ENCODE measurements at regions not wholly inside any gene's neighbourhood (a gene's known extent, or its start where the extent isn't known, plus 50 kb on each side); places are given as distances from the start of the nearest gene placed in this dataset.
A peak's percentile ranks its signal among the peaks of the same experiment; 100 is the strongest.

DNA sequence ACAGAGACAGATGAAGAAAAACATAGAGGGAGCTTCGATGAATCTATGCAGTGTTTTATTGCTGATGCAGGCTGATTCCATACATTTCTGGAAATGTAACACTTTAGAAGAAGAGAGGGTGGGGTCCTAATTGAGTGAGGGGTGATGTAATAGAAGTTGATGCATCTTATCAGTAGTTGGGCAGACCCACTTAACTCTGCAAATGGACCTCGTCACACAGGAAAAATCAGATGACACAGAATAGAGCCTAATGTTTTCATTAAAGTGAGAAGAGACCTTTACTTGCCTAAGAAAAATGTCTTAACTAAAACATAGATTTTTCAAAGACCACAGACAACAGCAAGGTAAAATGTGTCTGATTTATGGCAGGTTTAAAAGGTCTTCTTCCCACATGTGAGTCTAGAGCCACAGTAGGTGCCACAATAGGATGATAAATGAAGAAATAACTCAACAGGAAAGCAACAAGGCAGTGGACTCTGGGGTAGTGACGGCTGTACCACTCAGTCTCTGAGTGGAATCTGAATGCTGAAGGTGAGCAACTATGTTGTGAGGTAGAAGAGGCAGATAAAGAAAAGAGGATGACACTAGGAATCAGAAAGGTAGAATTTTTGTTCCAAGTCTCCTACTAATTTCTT lies 414.7 kb upstream of the PIK3C3 start:
- H3K4me1 Mint-ChIP-seq = no peaks in the 10 kb centered on the region
- no peak overlapping the region for H3K4me3 Mint-ChIP-seq
- H3K9me3 Mint-ChIP-seq = peaks cover 13 to 16% of the 10 kb centered on the region in 2 donors
- no peak overlapping the region for H3K27ac Mint-ChIP-seq
- no peak for ATAC-seq
- DNase-seq = no peak
- H3K27me3 Mint-ChIP-seq = no peaks in the 10 kb centered on the region

DNA sequence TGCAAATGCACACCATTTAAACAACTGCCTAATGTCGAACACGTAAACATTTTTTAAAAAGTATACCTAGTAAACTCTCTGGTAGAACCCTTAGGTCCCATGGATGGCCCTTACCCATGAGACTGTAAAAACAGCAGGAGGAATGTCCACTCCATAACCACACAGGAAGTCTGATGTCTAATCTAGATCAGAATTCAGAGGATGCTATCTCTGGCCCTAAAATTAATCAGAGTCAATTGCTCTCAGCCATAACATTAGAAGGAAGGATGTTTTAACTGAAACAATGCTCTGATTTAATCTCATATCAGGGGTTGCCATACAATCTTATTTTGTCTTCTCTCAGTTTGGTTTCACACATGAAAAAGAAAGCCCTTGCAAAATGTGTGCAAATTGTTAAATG lies 416.3 kb upstream of the PIK3C3 start:
- no peaks in the 10 kb centered on the region for H3K27me3 Mint-ChIP-seq
- no peak for ATAC-seq
- H3K4me1 Mint-ChIP-seq = no peaks in the 10 kb centered on the region
- H3K4me3 Mint-ChIP-seq = no peak overlapping the region
- DNase-seq = no peak
- peak overlapping the region in 1 of 2 donors; percentile 47 for H3K27ac Mint-ChIP-seq
- H3K9me3 Mint-ChIP-seq = peaks cover 13 to 16% of the 10 kb centered on the region in 2 donors

DNA sequence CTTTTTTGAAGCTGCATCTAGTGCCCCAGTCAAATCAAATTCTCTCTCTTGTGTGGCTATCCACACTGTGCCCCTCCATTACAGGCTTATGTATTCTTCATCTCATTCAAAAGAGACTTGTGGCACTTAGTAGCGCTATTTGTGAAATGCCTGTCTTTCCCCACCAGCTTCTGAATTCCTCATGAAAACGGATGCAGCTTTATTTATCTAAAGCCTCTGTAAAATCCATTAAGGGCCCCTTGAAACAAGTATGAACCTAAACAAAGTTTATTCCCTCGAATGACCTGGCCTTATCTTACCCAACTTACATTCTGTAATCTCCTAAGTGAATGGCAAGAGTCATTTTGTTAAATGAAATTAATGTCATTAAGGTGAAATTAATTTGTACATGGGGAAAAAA lies 417.4 kb upstream of the PIK3C3 start:
- H3K9me3 Mint-ChIP-seq = peaks cover 13 to 16% of the 10 kb centered on the region in 2 donors
- H3K4me1 Mint-ChIP-seq = no peaks in the 10 kb centered on the region
- no peak for DNase-seq
- no peak for ATAC-seq
- H3K27me3 Mint-ChIP-seq = no peaks in the 10 kb centered on the region
- H3K4me3 Mint-ChIP-seq = no peak overlapping the region
- H3K27ac Mint-ChIP-seq = no peak overlapping the region

DNA sequence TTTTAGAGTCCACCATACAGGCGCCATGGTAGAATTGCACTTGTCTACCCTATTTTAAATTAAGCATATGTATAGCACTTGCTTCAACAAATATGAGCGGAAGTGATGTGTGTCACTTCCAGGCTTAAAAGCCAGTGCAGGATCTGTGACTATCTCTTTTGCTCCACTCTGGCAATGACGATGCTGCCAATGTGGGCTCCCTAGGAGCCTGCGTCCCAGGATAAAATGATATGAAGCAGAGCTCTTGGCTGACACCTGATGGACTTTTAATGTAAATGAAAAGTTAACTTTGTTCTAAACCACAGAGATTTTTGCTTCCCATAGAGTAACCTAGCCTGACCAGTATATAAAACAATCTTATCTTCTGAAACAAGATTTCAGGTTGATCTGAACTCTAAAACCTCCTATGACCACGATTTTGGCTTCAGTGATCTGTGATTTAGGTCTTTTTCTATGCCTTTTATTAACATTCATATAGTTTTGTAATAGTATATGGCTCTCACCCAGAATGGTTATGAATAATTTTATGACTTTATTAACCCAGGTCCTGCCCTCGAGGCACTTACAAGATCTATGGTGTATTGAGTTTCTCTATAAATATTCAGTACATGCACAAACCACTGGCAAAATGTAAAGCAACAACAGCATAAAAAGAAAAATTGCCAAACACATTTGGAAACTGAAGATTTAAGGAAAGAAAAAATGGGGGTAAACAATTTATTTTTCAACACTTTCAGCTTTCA lies 422.5 kb upstream of the PIK3C3 start:
- Mint-ChIP-seq H3K4me1 (no peaks in the 10 kb centered on the region), H3K27ac (no peak overlapping the region), H3K9me3 (peaks cover 7 to 10% of the 10 kb centered on the region in 2 donors), H3K4me3 (no peak overlapping the region), H3K27me3 (no peaks in the 10 kb centered on the region)
- DNase-seq (no peak), ATAC-seq (no peak)

DNA sequence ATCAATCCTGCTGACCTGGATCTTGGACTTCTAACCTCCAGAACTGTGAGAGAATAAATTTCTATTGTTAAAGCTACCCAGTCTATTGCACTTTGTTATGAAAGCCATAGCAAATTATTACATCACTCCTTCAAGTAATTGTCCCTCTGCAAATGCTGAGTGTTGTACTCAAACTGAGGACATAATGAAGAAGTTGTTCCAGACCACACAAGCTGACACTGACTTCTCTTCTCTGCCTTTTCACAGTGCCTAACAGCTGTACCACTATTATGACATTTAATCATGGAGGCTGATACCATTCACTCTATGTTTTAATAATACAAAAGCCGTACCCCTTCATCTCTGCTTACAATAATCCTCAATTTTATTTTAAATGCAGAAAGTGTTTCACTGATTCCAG lies 424.1 kb upstream of the PIK3C3 start:
- no peaks in the 10 kb centered on the region for H3K4me1 Mint-ChIP-seq
- H3K9me3 Mint-ChIP-seq = peaks cover 10 to 11% of the 10 kb centered on the region in 2 donors
- H3K4me3 Mint-ChIP-seq = no peak overlapping the region
- DNase-seq (no peak), ATAC-seq (no peak)
- no peak overlapping the region for H3K27ac Mint-ChIP-seq
- H3K27me3 Mint-ChIP-seq = no peaks in the 10 kb centered on the region

DNA sequence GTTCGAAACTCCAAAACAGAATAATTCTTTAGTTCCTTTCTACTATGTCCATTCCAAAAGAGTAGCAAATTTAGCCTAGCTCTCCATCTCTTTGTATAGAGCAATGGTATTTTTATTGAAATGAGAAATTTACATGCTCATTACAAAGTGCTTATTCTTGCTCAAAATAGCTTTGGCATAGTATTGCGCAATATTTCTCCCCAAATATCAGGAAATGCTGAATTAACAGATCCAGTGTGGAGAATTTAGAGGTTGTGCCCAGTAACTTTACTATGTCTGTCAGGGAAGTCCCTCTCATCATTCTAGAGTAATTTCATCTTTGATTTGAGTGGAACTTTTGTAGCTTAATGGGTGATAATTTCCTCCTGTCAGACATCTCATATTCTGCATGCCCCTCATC lies 425.9 kb upstream of the PIK3C3 start:
- Mint-ChIP-seq H3K4me1 (no peaks in the 10 kb centered on the region), H3K27me3 (no peaks in the 10 kb centered on the region), H3K27ac (no peak overlapping the region), H3K9me3 (peaks cover 10 to 11% of the 10 kb centered on the region in 2 donors), H3K4me3 (no peak overlapping the region)
- ATAC-seq = no peak
- no peak for DNase-seq

DNA sequence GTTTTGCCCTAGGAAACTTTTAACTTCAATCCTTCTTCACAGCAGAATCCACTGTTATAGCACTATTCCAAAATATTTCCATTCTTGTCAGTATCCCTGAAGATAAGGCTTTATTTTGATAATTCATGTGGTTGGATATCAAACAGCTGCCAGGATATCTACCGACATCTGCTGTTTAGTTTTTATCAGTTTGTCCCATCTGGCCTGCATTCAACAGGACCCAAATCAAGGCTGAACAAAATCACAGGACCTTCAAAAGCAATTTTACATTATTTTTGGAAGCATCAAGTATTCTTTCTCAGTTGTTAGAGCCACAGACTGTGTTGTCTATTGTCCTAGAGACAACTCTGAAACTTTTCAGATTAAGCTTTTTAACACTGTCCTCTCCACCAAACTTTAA lies 429.0 kb upstream of the PIK3C3 start:
- no peak for ATAC-seq
- Mint-ChIP-seq H3K4me1 (no peaks in the 10 kb centered on the region), H3K4me3 (no peak overlapping the region), H3K27ac (no peak overlapping the region), H3K27me3 (no peaks in the 10 kb centered on the region), H3K9me3 (peaks cover 10 to 11% of the 10 kb centered on the region in 2 donors)
- no peak for DNase-seq

DNA sequence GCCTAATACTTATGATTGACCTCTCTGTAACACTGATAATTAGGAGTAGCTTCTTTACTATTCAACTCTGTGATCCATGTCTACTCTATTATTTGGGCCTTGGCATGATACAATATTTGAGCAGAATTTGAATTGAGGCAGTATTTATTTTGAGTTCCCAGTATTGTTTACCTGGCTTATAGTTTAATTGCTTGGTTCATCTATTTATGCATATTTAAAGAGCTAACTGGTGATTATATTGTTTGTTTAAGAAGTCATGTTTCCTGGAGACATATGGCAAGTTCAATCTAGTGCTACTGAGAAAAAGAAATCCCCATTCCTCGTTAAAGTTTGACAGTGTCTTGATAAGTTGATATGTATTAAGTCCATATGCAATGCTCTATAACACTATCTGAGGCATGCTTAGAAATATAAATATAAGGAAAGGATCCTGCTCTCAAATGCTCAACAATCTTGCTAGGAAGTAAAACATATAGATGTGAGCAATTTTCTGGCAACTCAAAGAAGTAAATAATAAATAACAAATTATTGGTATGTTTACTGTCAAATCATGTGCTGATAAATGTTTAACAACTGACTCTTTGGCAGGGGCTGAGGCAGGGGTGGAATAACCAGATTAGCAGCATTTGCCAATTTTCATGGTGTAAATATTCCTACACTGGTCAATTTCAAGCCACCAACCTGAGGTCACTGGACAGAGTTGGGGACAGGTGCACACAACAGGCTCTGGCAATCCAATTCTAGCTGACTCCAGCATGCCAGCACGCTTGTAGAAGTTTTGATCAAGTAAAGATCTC lies 430.2 kb upstream of the PIK3C3 start:
- no peaks in the 10 kb centered on the region for H3K27me3 Mint-ChIP-seq
- H3K27ac Mint-ChIP-seq = no peak overlapping the region
- no peaks in the 10 kb centered on the region for H3K4me1 Mint-ChIP-seq
- H3K9me3 Mint-ChIP-seq = peaks cover 5 to 11% of the 10 kb centered on the region in 2 donors
- no peak for DNase-seq
- no peak overlapping the region for H3K4me3 Mint-ChIP-seq
- ATAC-seq = no peak

DNA sequence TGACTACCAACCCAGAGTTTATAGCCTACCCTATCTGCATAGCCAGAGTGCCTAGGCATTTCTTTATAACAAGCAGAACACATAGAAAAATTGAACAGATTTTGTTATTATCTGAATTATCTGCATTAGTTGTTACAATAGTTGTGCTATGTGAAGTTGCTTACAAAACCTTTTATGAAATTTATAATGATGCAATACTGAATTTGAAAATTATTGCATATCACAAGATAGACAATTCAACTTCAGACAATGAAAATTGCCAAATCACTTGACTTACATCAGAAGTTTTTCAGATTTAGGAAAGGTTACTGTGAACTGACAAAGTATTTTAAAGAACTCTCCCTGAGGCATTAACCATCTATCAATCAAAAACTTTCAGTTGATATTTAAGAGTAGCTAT lies 437.9 kb upstream of the PIK3C3 start:
- H3K4me3 Mint-ChIP-seq = no peak overlapping the region
- no peaks in the 10 kb centered on the region for H3K4me1 Mint-ChIP-seq
- no peaks in the 10 kb centered on the region for H3K9me3 Mint-ChIP-seq
- ATAC-seq (no peak), DNase-seq (no peak)
- no peak overlapping the region for H3K27ac Mint-ChIP-seq
- no peaks in the 10 kb centered on the region for H3K27me3 Mint-ChIP-seq

DNA sequence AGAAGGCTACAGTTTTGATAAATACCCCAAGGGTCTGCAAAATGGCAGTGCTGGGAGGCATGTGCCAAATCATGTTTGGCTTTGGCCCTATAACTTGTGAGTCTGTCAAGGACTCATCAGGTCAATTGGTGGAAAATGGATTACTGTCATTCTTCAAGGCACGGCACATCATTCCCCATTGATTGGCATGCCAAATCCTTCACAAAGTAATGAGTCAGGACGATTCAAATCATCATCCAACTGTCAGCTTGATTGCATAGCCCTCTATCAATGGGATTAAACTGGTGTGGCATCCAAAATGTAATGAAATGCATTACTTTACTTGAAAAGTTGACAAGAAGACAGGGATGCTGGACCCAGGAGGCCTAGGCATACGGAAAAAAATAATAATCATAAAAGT lies 441.6 kb upstream of the PIK3C3 start:
- Mint-ChIP-seq H3K27ac (no peak overlapping the region), H3K27me3 (no peaks in the 10 kb centered on the region), H3K4me1 (no peaks in the 10 kb centered on the region), H3K9me3 (no peaks in the 10 kb centered on the region), H3K4me3 (no peak overlapping the region)
- ATAC-seq (no peak), DNase-seq (no peak)

DNA sequence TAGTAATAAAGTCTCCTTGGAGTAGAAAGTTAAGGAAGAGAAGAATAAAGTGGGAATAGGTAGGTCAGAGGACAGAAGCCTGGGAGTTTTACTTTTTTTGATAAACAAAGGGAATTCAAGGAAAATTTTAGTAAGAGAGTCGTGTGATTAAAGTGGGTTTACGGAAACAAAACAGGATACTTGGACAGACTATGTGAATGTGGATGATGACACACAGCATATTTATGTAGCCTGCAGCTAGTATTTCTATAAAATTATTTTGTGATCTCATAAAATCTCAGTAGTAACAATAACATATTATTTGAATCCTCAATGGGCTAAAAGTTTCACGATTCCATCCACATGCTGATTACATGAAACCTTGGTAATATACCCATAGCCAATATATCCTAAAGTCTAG lies 450.7 kb upstream of the PIK3C3 start:
- no peaks in the 10 kb centered on the region for H3K4me1 Mint-ChIP-seq
- no peak for DNase-seq
- no peak overlapping the region for H3K27ac Mint-ChIP-seq
- H3K9me3 Mint-ChIP-seq = no peaks in the 10 kb centered on the region
- no peaks in the 10 kb centered on the region for H3K27me3 Mint-ChIP-seq
- ATAC-seq = no peak
- H3K4me3 Mint-ChIP-seq = no peak overlapping the region

DNA sequence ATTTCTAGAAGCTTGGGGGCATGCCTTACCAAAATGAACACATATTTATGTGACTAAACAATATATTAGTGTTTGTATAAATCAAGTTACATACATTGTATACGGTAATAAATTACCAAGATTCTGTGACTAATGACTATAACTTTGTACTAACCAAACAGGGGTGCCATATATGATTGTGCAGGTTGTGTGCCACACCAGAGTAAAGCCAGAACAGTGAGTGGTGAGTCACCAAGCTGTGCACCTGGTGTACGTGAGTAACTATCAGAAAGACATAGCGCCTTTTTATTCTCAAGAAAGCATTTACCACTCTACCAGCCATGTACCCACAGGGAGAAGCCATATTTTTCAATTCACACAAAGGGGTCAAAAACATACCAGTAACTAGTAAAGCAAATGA lies 453.2 kb upstream of the PIK3C3 start:
- Mint-ChIP-seq H3K27me3 (no peaks in the 10 kb centered on the region), H3K4me3 (no peak overlapping the region), H3K4me1 (no peaks in the 10 kb centered on the region), H3K27ac (no peak overlapping the region), H3K9me3 (no peaks in the 10 kb centered on the region)
- no peak for DNase-seq
- ATAC-seq = no peak

DNA sequence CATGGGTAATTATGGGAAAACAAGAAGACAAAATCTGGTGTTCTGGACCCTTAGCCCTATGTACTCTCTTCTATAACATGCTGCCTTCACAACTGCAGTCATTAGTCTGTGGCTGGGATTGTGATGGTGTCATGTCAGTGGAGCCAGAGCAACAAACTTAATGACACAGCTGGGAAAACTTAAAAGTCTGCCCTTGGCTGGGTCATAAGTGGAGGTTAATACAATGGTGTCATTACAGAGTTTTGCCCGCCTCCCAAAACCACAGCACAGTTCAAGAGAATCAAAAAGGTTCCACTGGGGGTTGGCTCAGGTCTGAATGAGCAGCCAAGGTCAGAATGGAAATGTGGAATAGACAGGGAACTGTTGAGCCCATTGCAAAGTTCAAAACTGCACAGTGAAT lies 455.7 kb upstream of the PIK3C3 start:
- no peak for ATAC-seq

DNA sequence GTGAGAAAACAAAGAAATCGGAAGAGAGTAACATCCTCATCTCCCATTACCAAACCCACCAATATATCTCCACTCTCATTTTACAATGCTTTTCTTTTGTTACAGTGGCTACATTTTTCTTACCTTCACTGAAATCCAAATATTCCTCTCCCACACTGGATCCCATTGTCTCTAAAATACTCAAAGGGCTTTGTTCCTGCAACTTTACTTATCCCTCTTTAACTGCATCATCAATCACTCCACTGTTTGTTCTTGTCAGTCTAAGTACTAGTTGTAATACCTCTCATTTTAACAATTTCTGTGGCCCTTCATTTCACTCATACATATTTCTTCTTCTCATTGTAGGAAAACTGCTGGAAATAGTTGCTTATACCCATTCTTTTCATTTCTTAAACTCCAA lies 464.2 kb upstream of the PIK3C3 start:
- no peak for ATAC-seq
- DNase-seq = no peak
- Mint-ChIP-seq H3K27me3 (no peaks in the 10 kb centered on the region), H3K27ac (no peak overlapping the region), H3K4me1 (no peaks in the 10 kb centered on the region), H3K9me3 (peaks cover 4 to 15% of the 10 kb centered on the region in 2 donors), H3K4me3 (no peak overlapping the region)

More for the DNA sequence above, 455.7 kb upstream of the PIK3C3 start:
- Mint-ChIP-seq H3K9me3 (no peaks in the 10 kb centered on the region), H3K27me3 (no peaks in the 10 kb centered on the region), H3K4me1 (no peaks in the 10 kb centered on the region), H3K4me3 (no peak overlapping the region), H3K27ac (no peak overlapping the region)
- no peak for DNase-seq

DNA sequence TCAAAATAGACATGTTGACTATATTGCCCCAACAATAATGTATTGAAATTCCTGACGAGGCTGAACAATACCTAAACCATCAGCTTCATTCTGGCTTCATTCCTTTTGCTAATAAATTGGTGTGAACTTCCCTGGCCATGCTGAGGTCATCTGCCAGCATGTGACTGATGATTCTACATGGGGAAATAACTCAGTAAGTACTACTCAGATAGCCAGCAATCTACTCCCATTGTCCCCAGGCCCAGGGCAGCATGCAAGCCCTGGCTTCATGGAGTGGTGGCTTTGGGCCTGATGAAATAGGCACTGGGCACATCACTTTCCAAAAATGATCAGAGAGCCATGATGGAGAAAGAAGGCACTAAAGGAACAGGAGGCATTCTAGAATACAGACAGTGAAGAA lies 468.5 kb upstream of the PIK3C3 start:
- H3K9me3 Mint-ChIP-seq = peaks cover 9% of the 10 kb centered on the region in 2 donors
- ATAC-seq = no peak

DNA sequence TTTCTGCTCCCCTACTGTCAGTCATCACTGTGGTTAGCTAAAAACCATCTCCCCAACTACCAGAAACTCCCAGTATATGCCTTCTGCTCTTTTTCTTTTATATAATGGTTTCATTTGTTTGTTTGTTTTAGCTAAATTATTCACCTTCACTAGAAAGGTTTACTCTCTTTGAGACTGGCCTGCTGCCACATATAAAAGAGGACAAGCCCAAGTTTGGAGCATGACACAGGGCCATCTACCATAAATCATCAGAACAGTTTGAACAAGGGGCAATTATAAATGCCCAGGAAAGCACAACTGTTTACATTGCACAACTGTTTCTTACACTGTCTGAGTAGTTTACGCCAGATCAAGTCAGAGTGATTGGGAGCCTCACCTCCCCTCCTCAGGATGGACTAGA lies 471.0 kb upstream of the PIK3C3 start:
- no peaks in the 10 kb centered on the region for H3K27me3 Mint-ChIP-seq
- H3K4me1 Mint-ChIP-seq = no peaks in the 10 kb centered on the region
- H3K9me3 Mint-ChIP-seq = peaks cover 10 to 11% of the 10 kb centered on the region in 2 donors
- no peak overlapping the region for H3K4me3 Mint-ChIP-seq
- ATAC-seq (no peak), DNase-seq (no peak)
- no peak overlapping the region for H3K27ac Mint-ChIP-seq

More for the DNA sequence above, 468.5 kb upstream of the PIK3C3 start:
- Mint-ChIP-seq H3K4me3 (no peak overlapping the region), H3K4me1 (no peaks in the 10 kb centered on the region), H3K27me3 (no peaks in the 10 kb centered on the region), H3K27ac (no peak overlapping the region)
- no peak for DNase-seq
